ENCODE measurements at regions not wholly inside any gene's neighbourhood (a gene's known extent, or its start where the extent isn't known, plus 50 kb on each side); places are given as distances from the start of the nearest gene placed in this dataset.

DNA sequence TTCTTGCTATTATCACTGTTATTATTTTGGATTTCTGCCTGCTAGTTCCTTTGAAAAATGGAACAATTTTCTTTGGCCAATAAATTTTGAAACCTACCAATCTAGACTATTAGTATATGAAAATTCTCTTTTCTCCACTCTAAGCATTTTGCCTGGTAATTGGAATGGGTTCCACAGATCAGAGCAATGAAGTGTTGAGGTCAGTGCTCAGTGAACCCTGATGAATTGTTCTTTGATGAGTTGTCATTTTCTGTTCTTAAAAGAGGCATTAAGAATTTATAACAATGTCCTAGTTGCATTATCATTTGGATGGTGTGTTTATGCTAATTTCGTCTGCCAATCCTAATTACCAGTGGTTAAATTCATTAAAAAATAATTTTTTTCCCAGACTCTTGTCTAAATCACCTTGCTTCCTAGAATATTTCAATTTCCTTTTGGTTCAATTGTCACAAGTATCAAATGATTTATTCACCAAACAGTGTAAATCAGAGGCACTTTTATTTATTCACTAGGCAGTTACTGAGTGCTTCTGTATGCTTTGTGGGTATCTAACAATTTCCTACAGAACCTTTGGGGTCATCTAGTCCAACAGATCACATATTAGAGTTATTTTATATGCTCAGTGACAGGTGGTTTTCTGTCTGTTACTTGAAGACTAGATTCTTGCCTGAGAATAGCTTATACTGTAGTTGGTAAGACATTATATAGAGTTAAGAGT is 239.0 kb downstream of the DNAJB9 start:
- no peaks in the 10 kb centered on the region for H3K9me3 ChIP-seq
- no peak overlapping the region for H3K4me3 ChIP-seq
- no peak for TF ChIP-seq POLR2A (IDR thresholded peaks at IDR 0.05; ENCODE audit: low read depth)
- TF ChIP-seq EP300 (IDR thresholded peaks at IDR 0.05) = no peak
- no peak for TF ChIP-seq CTCF (IDR thresholded peaks at IDR 0.05)
- no peak for TF ChIP-seq POLR2AphosphoS5 (IDR thresholded peaks at IDR 0.05)
- intact Hi-C loops (cut with DNase I) = no loop called here
- H3K27me3 ChIP-seq = no peaks in the 10 kb centered on the region
- WGBS = 49% methylated on average over 1 of the region's 1 CpG
- H3K4me1 ChIP-seq = no peaks in the 10 kb centered on the region
- DNase-seq (ENCODE audit: extremely low spot score) = no peak
- H3K27ac ChIP-seq (replicated peaks in 1 of 4) = no peak overlapping the region
- H3K36me3 ChIP-seq = no peaks in the 10 kb centered on the region

GRCh38 chr7:108809356-108809755 is 239.7 kb downstream of the DNAJB9 start:
- H3K4me3 ChIP-seq = no peak overlapping the region
- DNase-seq (ENCODE audit: extremely low spot score) = no peak
- no peaks in the 10 kb centered on the region for H3K36me3 ChIP-seq
- H3K4me1 ChIP-seq = no peaks in the 10 kb centered on the region
- H3K27ac ChIP-seq (replicated peaks in 1 of 4) = no peak overlapping the region
- 71% methylated on average over 2 of the region's 2 CpGs for WGBS
- intact Hi-C loops (cut with DNase I) = no loop called here
- TF ChIP-seq POLR2AphosphoS5 (IDR thresholded peaks at IDR 0.05) (no peak), POLR2A (IDR thresholded peaks at IDR 0.05; ENCODE audit: low read depth) (no peak), CTCF (IDR thresholded peaks at IDR 0.05) (no peak), EP300 (IDR thresholded peaks at IDR 0.05) (no peak)
- H3K27me3 ChIP-seq = no peaks in the 10 kb centered on the region
- no peaks in the 10 kb centered on the region for H3K9me3 ChIP-seq

- DNase-seq (ENCODE audit: extremely low spot score) = no peak
- 59% methylated on average over 2 of the region's 2 CpGs for WGBS
These were observed 241.2 kb downstream of the DNAJB9 start for GRCh38 chr7:108810756-108811385.

GRCh38 chr7:108813251-108814014 is 243.8 kb downstream of the DNAJB9 start:
- no peak for DNase-seq (ENCODE audit: extremely low spot score)
- no peak for TF ChIP-seq EP300 (IDR thresholded peaks at IDR 0.05)
- no peak for TF ChIP-seq CTCF (IDR thresholded peaks at IDR 0.05)
- no peak for TF ChIP-seq POLR2AphosphoS5 (IDR thresholded peaks at IDR 0.05)
- no peak for TF ChIP-seq POLR2A (IDR thresholded peaks at IDR 0.05; ENCODE audit: low read depth)
- H3K27ac ChIP-seq (replicated peaks in 1 of 4) = no peak overlapping the region
- H3K27me3 ChIP-seq = no peaks in the 10 kb centered on the region
- no peaks in the 10 kb centered on the region for H3K9me3 ChIP-seq
- H3K36me3 ChIP-seq = no peaks in the 10 kb centered on the region
- H3K4me3 ChIP-seq = no peak overlapping the region
- 83% methylated on average over 2 of the region's 3 CpGs for WGBS
- H3K4me1 ChIP-seq = no peaks in the 10 kb centered on the region
- intact Hi-C loops (cut with DNase I) = no loop called here

More at GRCh38 chr7:108810756-108811385, 241.2 kb downstream of the DNAJB9 start:
- no peaks in the 10 kb centered on the region for H3K36me3 ChIP-seq
- H3K9me3 ChIP-seq = no peaks in the 10 kb centered on the region
- H3K27ac ChIP-seq (replicated peaks in 1 of 4) = no peak overlapping the region
- H3K4me1 ChIP-seq = no peaks in the 10 kb centered on the region
- no peak overlapping the region for H3K4me3 ChIP-seq
- H3K27me3 ChIP-seq = no peaks in the 10 kb centered on the region
- intact Hi-C loops (cut with DNase I) = no loop called here
- TF ChIP-seq EP300 (IDR thresholded peaks at IDR 0.05) (no peak), CTCF (IDR thresholded peaks at IDR 0.05) (no peak), POLR2AphosphoS5 (IDR thresholded peaks at IDR 0.05) (no peak), POLR2A (IDR thresholded peaks at IDR 0.05; ENCODE audit: low read depth) (no peak)

Data from esophagus muscularis mucosa (tissue), 4 donors.